Neuron (in vitro differentiated cells): ENCODE measurements at regions not wholly inside any gene's neighbourhood (a gene's known extent, or its start where the extent isn't known, plus 50 kb on each side); places are given as distances from the start of the nearest gene placed in this dataset.

Source experiments
- H2AFZ ChIP-seq: one replicate; pipeline ENCODE4 v1.6.1; 2013; ENCODE audit warnings: low read depth, mild to moderate bottlenecking, inconsistent platforms, low read length, moderate library complexity
- H3K27me3 ChIP-seq: one replicate; pipeline ENCODE4 v1.6.1; 2013; ENCODE audit warnings: low read length; ENCODE audit not compliant: insufficient read depth
- H3K36me3 ChIP-seq: one replicate; pipeline ENCODE4 v1.6.1; 2013; ENCODE audit warnings: low read length; ENCODE audit not compliant: insufficient read depth
- H3K4me1 ChIP-seq: one replicate; pipeline ENCODE4 v1.6.1; 2013; ENCODE audit warnings: low read length; ENCODE audit not compliant: insufficient read depth
- H3K4me3 ChIP-seq: 2 replicates; pipeline ENCODE4 v1.5.1; 2013; ENCODE audit warnings: mild to moderate bottlenecking, low read length, moderate library complexity
- H3K9me3 ChIP-seq: one replicate; pipeline ENCODE4 v1.6.1; 2013; ENCODE audit warnings: low read length

DNA sequence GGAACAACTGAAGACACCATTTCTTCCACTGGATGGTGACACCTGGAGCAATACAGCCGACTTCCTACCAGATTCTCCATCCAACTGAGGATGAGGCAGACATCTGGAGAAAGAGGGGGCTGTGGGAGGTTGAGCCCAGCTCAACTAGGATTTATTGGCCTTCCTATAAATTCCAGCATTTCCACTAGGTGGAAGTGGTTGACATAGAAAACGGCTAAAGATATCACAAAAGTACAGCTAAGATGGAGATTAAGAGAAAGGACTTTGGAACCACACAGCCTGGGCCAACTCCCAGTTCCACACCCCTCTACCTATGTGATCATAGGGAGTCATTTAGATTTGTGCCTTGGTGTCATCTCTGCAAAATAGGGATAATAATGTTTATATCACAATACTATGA, 61.3 kb upstream of the CAV2 start:
- Histone ChIP-seq H3K36me3 (no peaks in the 10 kb centered on the region), H2AFZ (no peak overlapping the region), H3K4me3 (no peak overlapping the region), H3K27me3 (no peaks in the 10 kb centered on the region), H3K9me3 (no peaks in the 10 kb centered on the region), H3K4me1 (no peaks in the 10 kb centered on the region)

DNA sequence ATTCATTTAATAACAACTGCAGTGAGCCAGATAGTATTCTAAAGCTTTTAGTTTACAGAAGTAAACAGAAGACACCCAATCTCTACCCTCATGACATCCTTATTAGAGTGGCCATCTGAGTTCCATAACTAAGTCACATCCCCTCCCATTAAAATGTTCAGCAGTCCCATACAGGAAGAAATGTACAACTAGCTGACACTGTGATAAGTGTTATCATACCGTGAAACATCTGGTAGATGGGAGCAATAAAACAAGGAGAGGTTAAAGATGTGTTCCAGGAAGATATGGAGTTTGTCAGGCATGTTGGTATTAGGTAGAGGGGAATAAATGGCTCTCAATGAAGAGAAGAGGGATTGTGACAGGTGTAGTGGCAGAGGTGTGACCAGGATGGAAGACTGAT, 60.5 kb upstream of the CAV2 start:
- H3K4me1 ChIP-seq, result no peaks in the 10 kb centered on the region

DNA sequence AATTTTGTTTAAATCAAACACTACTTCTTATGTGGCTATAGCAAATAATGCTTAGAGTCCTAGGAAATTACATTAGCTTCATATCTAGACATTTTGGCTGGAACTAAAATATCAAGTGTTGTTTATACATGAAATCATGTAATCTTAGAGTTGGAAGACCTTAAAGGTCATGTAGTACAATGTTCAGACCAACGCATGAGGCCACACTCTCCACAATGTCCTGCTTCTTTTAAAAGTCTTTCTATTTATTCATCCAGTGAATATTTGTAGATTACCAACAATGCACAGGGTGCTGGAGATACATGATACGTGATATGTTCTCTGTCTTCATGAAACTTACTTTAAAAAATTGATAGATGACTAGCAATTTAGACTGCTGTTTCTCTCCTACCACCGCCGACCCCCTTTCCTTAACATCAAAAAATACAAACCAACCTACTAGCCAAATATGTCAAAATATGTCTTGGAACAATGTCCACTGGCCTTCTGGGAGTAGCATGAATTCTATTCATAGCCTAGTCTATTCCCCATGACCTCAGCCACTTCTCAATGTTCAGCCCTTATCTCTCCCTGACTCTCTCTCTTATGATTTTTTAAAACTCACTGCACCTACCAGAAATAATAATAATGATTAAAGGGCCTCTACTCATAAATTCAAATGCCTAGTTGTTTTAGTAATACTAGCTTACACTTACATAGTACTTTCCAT, 59.5 kb upstream of the CAV2 start:
- no peaks in the 10 kb centered on the region for H3K4me1 ChIP-seq
- H3K9me3 ChIP-seq, result no peaks in the 10 kb centered on the region
- no peak overlapping the region for H2AFZ ChIP-seq
- no peaks in the 10 kb centered on the region for H3K27me3 ChIP-seq
- no peaks in the 10 kb centered on the region for H3K36me3 ChIP-seq
- H3K4me3 ChIP-seq, result no peak overlapping the region

More for the DNA sequence above, 60.5 kb upstream of the CAV2 start:
- Histone ChIP-seq H3K9me3 (no peaks in the 10 kb centered on the region), H3K36me3 (no peaks in the 10 kb centered on the region), H3K27me3 (no peaks in the 10 kb centered on the region), H2AFZ (no peak overlapping the region), H3K4me3 (no peak overlapping the region)

DNA sequence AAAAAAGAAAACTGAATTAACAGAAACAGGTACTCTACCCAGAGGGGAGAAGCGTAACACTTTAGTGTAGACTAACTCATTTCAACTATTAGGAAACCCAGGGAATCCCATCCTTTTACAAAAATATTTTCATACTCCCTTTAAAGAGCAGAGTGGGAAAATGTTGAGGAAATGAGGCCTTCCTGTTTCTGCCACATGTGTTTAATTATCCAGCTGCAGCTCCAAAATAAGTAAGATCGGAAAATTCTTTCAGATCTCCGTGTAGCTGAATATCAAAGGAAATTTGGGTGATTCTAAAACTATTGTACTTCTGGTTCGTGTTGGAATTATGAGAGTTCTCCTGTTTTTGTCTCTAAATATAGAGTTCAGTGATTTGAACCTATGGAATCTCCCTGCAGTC, 58.0 kb upstream of the CAV2 start:
- H2AFZ ChIP-seq, result no peak overlapping the region
- no peaks in the 10 kb centered on the region for H3K4me1 ChIP-seq
- H3K27me3 ChIP-seq, result no peaks in the 10 kb centered on the region
- no peaks in the 10 kb centered on the region for H3K36me3 ChIP-seq
- H3K4me3 ChIP-seq, result no peak overlapping the region
- no peaks in the 10 kb centered on the region for H3K9me3 ChIP-seq

DNA sequence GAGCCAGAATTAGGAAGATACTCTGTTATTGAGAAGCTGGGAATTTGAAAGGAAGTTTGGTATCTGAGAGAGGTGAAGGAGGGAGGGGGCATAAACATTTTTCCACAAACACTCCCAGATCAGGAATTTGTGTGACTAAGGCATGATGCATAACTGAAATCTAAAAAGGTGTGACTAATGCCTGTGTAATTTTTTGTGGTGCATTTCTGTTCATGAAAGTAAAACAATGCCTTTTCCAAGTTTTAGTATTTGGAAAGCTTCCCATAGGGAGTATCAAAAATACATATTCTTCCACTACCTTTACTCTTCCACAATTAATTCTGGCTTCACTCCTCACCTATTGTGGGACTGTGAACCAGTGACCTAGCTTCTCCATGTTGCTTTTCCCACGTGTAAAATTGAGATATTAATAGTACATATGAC, 56.4 kb upstream of the CAV2 start:
- Histone ChIP-seq H2AFZ (no peak overlapping the region), H3K27me3 (no peaks in the 10 kb centered on the region), H3K4me3 (no peak overlapping the region), H3K4me1 (peaks cover 3% of the 10 kb centered on the region), H3K36me3 (no peaks in the 10 kb centered on the region), H3K9me3 (no peaks in the 10 kb centered on the region)

DNA sequence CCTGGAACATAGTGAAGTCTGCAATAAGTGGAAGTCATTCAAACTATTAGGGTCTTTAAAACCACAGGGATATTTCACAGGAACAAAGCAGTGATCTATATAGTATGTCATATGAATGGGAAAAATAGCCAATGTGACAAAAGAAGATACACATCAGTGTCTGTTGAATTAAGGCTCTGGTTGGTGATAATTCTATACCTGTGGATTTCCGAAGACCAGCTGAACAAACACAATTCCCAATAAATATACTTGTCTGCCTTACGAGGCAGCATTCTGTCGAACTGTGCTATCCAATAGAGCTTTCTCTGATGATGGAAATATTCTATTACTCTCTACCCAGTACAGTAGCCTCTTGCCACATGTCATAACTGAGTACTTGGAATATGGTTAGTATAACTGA, 55.9 kb upstream of the CAV2 start:
- H3K4me1 ChIP-seq, result peaks cover 3% of the 10 kb centered on the region
- no peak overlapping the region for H2AFZ ChIP-seq
- H3K9me3 ChIP-seq, result no peaks in the 10 kb centered on the region
- no peak overlapping the region for H3K4me3 ChIP-seq
- no peaks in the 10 kb centered on the region for H3K27me3 ChIP-seq
- H3K36me3 ChIP-seq, result no peaks in the 10 kb centered on the region

DNA sequence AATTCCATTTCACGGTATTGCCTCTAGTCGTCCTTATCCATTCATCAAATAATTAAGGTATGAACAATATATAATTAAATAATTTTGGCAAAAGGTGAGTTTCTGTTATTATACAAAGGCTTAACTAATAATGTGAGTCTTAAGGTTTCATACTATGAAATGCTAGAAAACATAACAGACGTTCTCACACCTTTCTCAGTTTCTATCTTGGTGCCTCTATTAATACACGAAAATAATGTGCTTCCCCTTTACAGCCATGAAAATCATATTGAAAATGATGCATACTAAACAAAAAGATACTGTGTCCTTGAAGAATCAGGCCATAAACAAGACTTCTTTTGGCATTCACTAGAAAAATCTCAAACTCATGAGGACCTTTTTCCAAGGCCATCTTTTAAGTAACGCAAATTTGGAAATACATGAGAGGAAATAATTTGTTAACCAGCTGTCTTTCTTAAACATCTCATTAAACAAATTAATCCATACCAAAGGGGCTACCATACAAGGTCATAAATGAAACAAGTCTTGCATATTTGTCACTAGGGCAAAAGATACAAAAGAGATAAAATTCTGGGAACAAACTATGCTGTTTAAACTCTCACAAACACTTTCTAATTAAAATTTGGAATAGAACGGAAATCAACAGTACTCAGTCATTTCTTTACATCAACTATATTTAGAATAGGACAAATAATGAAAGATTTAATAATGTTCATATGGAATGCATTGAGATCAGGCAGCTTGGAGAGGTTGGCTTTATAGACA, 53.9 kb upstream of the CAV2 start:
- Histone ChIP-seq H3K27me3 (no peaks in the 10 kb centered on the region), H2AFZ (no peak overlapping the region), H3K9me3 (no peaks in the 10 kb centered on the region), H3K36me3 (no peaks in the 10 kb centered on the region), H3K4me1 (peaks cover 3% of the 10 kb centered on the region), H3K4me3 (no peak overlapping the region)

DNA sequence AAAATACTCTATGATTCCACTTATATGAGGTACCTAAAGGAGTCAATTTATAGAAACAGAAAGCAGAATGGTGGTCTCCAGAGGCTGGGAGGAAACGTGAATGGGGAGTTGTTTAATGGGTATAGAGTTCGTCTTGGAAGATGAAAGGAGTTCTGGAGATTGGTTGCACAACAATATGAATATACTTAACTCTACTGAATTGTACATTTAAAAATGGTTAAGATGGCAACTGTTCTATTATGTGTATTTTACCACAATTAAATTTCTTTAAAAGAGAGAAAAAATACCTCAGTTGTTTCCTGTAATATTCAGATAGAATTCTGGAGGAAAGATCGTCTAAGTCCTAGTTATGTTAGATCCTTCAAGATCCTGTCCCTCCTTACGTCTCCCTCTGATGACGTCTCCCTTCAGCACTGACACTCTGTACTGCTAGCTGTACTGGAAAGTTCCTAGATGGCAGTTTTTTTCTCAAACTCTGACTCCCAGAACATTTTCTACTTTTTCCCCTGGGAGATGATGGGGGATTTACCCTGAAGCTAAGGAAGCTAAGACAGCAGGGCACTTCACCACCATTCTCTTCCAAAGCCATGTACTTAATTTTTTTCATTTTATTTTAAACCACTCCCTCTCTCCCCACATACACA, 53.2 kb upstream of the CAV2 start:
- H3K27me3 ChIP-seq, result no peaks in the 10 kb centered on the region
- no peaks in the 10 kb centered on the region for H3K36me3 ChIP-seq
- H3K9me3 ChIP-seq, result no peaks in the 10 kb centered on the region
- no peak overlapping the region for H2AFZ ChIP-seq
- H3K4me3 ChIP-seq, result no peak overlapping the region
- peaks cover 3% of the 10 kb centered on the region for H3K4me1 ChIP-seq

DNA sequence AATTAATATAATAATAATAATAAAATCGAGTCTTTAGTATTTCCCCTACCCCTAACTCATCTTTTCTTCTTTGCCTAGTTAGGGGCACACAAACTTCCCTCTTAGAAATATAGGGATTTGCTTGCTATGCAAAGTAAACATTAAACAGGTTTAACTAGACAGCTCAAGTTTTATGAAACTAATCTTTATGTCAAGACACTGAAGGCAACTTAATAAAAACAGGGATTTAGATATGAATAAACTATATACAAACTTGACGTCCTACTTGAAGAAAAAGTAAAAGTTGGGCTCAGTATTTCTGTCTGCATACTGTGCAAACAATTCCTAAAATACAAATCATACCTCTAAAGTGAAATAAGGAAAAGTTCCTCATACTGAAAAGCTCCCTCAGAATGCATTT, 52.1 kb upstream of the CAV2 start:
- Histone ChIP-seq H3K9me3 (no peaks in the 10 kb centered on the region), H3K4me3 (no peak overlapping the region), H3K27me3 (no peaks in the 10 kb centered on the region), H2AFZ (no peak overlapping the region), H3K4me1 (peaks cover 3% of the 10 kb centered on the region), H3K36me3 (no peaks in the 10 kb centered on the region)

DNA sequence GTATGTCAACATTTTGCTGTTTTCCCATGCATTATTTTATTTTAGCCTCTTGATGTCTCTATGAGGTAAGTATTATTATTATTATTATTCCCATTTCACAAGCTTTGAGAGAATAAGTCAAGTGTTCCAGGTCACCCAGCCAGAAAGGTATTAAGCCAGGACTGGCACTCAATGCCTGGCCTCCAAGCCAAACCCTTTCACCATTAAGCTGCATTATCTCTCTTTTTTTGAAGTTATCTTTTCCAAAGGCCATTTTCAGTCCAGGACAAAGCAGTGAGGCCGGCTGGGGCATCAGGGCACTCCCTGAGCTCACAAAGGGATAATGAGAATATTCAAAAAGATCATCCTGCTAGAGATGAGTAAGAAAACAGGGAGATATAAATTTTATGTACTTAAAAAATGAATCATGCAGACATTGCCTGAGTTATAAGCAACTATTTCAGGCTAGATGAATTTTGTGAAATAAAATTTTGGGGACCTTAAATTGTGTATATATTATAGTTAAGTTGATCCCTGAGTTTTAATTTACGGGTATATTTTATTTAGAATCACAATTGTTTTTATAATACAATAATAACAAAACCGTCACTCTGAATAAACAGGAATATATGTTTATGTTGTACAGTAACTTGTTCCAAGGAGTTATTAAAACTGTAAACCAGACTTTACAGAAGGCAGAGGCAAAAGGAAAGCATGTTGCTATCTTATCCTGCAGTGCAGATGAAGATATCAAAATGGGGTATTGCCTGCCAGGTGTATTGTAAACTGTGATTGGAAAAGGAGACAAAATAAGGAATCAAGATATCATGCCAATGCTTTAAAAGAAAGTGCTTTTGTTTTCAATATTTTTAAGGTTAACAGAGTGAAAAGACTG, 51.3 kb upstream of the CAV2 start:
- Histone ChIP-seq H3K4me3 (no peak overlapping the region), H3K36me3 (no peaks in the 10 kb centered on the region), H3K9me3 (no peaks in the 10 kb centered on the region), H2AFZ (no peak overlapping the region), H3K4me1 (peaks cover 3% of the 10 kb centered on the region), H3K27me3 (no peaks in the 10 kb centered on the region)

DNA sequence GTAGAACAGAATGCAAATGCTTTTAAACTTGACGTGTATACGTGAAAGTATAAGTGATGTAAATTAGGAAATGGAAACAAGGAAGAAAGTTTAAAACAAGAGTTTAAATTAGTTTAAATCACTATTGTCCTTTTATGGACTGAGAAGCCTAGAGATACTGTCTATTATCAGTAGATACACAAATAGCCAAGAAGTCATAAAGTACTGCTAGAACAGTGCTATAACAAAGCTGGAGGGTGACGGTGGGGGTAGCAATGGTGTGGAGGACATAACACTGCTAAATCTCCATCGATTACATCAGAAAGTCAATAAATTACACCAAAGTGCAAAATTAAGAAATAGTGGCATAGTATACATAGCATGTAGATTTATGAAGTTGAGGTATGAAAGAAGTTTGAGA, 50.1 kb upstream of the CAV2 start:
- H3K4me3 ChIP-seq, result no peak overlapping the region
- H3K4me1 ChIP-seq, result peaks cover 3% of the 10 kb centered on the region
- no peaks in the 10 kb centered on the region for H3K9me3 ChIP-seq
- H3K36me3 ChIP-seq, result no peaks in the 10 kb centered on the region
- H2AFZ ChIP-seq, result no peak overlapping the region
- no peaks in the 10 kb centered on the region for H3K27me3 ChIP-seq
